ENCODE measurements at regions not wholly inside any gene's neighbourhood (a gene's known extent, or its start where the extent isn't known, plus 50 kb on each side); places are given as distances from the start of the nearest gene placed in this dataset.

DNA sequence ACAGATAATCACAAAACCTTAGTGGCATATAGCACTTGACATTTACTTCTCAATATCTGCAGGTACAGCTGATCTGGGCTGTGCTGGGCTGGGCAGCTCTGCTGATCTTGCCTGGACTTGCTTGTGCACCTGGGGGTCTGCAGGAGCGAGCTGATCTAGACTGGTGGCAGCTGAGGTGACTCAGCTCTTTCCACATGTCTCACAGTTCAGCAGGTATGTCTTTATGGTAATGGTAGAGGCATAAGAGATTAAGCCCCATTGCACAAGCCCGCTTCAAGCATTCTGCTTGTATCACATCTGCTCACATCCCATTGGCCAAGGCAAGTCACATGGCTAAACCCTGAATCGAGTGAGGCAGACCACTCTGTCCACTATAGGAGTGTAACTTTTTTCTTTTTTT, 506.7 kb downstream of the BCOR start:
- FAIRE-seq (no peak), ATAC-seq (no peak), DNase-seq (no peak)
- TF ChIP-seq, protein P1, sequence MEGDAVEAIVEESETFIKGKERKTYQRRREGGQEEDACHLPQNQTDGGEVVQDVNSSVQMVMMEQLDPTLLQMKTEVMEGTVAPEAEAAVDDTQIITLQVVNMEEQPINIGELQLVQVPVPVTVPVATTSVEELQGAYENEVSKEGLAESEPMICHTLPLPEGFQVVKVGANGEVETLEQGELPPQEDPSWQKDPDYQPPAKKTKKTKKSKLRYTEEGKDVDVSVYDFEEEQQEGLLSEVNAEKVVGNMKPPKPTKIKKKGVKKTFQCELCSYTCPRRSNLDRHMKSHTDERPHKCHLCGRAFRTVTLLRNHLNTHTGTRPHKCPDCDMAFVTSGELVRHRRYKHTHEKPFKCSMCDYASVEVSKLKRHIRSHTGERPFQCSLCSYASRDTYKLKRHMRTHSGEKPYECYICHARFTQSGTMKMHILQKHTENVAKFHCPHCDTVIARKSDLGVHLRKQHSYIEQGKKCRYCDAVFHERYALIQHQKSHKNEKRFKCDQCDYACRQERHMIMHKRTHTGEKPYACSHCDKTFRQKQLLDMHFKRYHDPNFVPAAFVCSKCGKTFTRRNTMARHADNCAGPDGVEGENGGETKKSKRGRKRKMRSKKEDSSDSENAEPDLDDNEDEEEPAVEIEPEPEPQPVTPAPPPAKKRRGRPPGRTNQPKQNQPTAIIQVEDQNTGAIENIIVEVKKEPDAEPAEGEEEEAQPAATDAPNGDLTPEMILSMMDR (IDR thresholded peaks at IDR 0.05) = no peak
- H3K9me3 ChIP-seq = no peaks in the 10 kb centered on the region
- intact Hi-C loops (cut with DNase I) = no loop called here
- H3K36me3 ChIP-seq = no peaks in the 10 kb centered on the region
- no peak overlapping the region for H3K4me3 ChIP-seq
- H3K27me3 ChIP-seq = peaks cover 0 to 12% (median 2%) of the 10 kb centered on the region in 4 donors
- no peak overlapping the region for H3K27ac ChIP-seq
- WGBS, 2 donors = 65 to 78% methylated on average over 3 of the region's 3 CpGs
- no peaks in the 10 kb centered on the region for H3K4me1 ChIP-seq

DNA sequence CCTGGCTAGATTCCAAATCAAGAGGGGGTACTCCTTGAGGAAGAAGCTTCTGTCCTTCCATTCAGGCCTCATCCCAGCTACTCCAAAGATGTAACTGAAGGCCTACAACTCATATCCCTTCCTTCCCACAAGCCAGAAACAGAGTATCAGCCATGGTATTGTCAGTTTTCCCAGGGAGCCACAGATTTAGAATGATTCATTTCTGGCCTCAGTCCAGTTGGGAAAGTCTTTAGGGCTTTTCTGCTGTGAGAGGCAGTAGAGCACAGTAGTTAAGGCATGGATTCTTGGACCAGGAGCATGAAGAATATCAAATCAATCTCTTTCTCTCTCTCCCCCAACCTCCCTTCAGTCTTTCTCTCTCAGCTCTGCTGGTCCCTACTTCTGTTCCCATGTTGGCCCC, 505.0 kb downstream of the BCOR start:
- Histone ChIP-seq H3K27ac (no peak overlapping the region), H3K4me1 (no peaks in the 10 kb centered on the region), H3K9me3 (no peaks in the 10 kb centered on the region), H3K36me3 (no peaks in the 10 kb centered on the region), H3K27me3 (peaks cover 0 to 16% (median 2%) of the 10 kb centered on the region in 4 donors), H3K4me3 (no peak overlapping the region)
- intact Hi-C loops (cut with DNase I) = no loop called here
- DNase-seq (no peak), FAIRE-seq (no peak), ATAC-seq (peak in 1 of 4 donors; percentile 17)
- TF ChIP-seq, protein P1 (IDR thresholded peaks at IDR 0.05) = no peak

DNA sequence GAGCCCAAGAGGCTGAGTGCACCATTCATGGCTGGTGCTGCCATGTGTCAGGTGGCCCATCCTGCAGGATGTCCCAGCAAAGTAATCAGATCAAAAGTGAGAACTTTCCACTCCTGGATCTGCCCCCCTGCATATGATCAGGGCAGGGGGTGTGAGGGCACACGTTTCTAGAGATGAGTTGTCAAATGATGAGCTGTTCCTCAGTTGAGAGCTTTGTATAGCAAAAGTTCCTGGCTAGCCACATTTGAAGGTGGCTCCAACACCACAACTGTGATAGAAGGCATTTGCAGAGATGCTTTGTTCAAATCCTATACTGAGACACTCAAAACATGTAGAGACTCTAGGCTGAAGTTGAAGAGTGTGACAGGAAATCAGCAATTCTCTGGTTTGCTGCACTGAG, 501.8 kb downstream of the BCOR start:
- H3K36me3 ChIP-seq = no peaks in the 10 kb centered on the region
- H3K27ac ChIP-seq = no peak overlapping the region
- no peak overlapping the region for H3K4me3 ChIP-seq
- H3K9me3 ChIP-seq = no peaks in the 10 kb centered on the region
- peaks cover 0 to 16% (median 1%) of the 10 kb centered on the region in 4 donors for H3K27me3 ChIP-seq
- FAIRE-seq (no peak), DNase-seq (no peak), ATAC-seq (no peak)
- TF ChIP-seq, protein P1 (IDR thresholded peaks at IDR 0.05) = no peak
- H3K4me1 ChIP-seq = no peaks in the 10 kb centered on the region
- 45 to 52% methylated on average over 1 of the region's 1 CpG for WGBS, 2 donors
- intact Hi-C loops (cut with DNase I) = no loop called here

DNA sequence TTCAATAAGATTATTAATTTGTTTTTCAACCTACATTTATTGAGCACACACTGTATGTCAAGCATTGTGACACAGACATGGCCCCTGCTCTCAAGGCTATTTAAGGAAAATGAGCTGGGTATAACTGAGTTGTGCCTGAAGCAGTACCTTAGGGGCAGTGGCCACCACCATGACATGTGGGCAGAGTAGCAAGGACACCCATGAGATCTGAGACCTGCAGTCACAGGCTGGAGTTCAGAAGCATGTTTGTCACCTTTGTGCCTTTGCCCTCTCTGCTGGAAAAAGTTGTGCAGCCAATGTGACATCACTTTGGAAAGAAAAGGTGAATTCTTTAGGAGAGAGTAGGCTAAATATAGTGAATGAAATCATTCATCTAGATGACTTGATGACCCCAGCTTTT, 501.3 kb downstream of the BCOR start:
- Histone ChIP-seq H3K4me3 (no peak overlapping the region), H3K9me3 (no peaks in the 10 kb centered on the region), H3K36me3 (no peaks in the 10 kb centered on the region), H3K27me3 (peaks cover 0 to 16% (median 0%) of the 10 kb centered on the region in 4 donors), H3K4me1 (no peaks in the 10 kb centered on the region), H3K27ac (no peak overlapping the region)
- intact Hi-C loops (cut with DNase I) = no loop called here
- FAIRE-seq (no peak), DNase-seq (no peak), ATAC-seq (no peak)
- TF ChIP-seq, protein P1 (IDR thresholded peaks at IDR 0.05) = no peak

DNA sequence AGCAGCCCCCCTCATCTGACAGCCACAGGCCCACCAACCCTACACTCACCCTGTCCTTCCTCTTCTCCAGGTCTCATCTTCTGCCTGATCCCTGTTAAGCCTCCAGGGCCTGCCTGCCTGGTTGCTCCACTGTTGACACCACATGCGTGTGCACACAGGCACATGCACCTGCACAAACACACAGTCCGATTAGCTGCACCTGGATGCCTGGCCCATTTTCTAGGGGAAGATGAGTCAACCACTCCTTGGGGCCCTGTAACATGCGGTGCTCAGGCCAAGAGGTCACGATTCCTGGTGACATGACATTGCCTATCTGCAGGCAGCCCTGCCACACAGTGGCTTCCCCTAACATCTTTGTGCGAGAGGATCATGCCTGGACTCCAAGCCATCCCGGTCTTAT, 498.4 kb downstream of the BCOR start:
- no peak for FAIRE-seq
- no peak overlapping the region for H3K4me3 ChIP-seq
- TF ChIP-seq, protein P1 (IDR thresholded peaks at IDR 0.05) = no peak
- H3K27me3 ChIP-seq = peaks cover 0 to 16% (median 0%) of the 10 kb centered on the region in 4 donors
- no peak for ATAC-seq
- DNase-seq = no peak
- intact Hi-C loops (cut with DNase I) = no loop called here
- no peaks in the 10 kb centered on the region for H3K9me3 ChIP-seq
- no peaks in the 10 kb centered on the region for H3K4me1 ChIP-seq
- H3K27ac ChIP-seq = no peak overlapping the region
- no peaks in the 10 kb centered on the region for H3K36me3 ChIP-seq
- WGBS, 2 donors = 74 to 79% methylated on average over 6 of the region's 6 CpGs
